ENCODE measurements at regions not wholly inside any gene's neighbourhood (a gene's known extent, or its start where the extent isn't known, plus 50 kb on each side); places are given as distances from the start of the nearest gene placed in this dataset.

- no peak for TF ChIP-seq CTCF (IDR thresholded peaks at IDR 0.05; ENCODE audit: low read depth, low read length)
- H3K4me3 ChIP-seq (ENCODE audit: low read depth, low read length) = no peak overlapping the region
These were observed 278.3 kb downstream of the CHL1 start for GRCh38 chr3:474828-475227.

- no peak for TF ChIP-seq CTCF (IDR thresholded peaks at IDR 0.05; ENCODE audit: low read depth, low read length)
- no peak overlapping the region for H3K4me3 ChIP-seq (ENCODE audit: low read depth, low read length)
These were observed 283.5 kb downstream of the CHL1 start for GRCh38 chr3:480070-480469.

- H3K4me3 ChIP-seq (ENCODE audit: low read depth, low read length) = no peak overlapping the region
- no peak for TF ChIP-seq CTCF (IDR thresholded peaks at IDR 0.05; ENCODE audit: low read depth, low read length)
These were observed 284.5 kb downstream of the CHL1 start for GRCh38 chr3:481111-481510.

GRCh38 chr3:481680-482079 is 285.1 kb downstream of the CHL1 start:
- no peak overlapping the region for H3K4me3 ChIP-seq (ENCODE audit: low read depth, low read length)
- TF ChIP-seq CTCF (IDR thresholded peaks at IDR 0.05; ENCODE audit: low read depth, low read length) = no peak

- H3K4me3 ChIP-seq (ENCODE audit: low read depth, low read length) = no peak overlapping the region
- no peak for TF ChIP-seq CTCF (IDR thresholded peaks at IDR 0.05; ENCODE audit: low read depth, low read length)
These were observed 285.9 kb downstream of the CHL1 start for GRCh38 chr3:482479-482878.

- TF ChIP-seq CTCF (IDR thresholded peaks at IDR 0.05; ENCODE audit: low read depth, low read length) = no peak
- no peak overlapping the region for H3K4me3 ChIP-seq (ENCODE audit: low read depth, low read length)
These were observed 287.8 kb downstream of the CHL1 start for GRCh38 chr3:484341-484740.

- no peak overlapping the region for H3K4me3 ChIP-seq (ENCODE audit: low read depth, low read length)
- no peak for TF ChIP-seq CTCF (IDR thresholded peaks at IDR 0.05; ENCODE audit: low read depth, low read length)
These were observed 291.1 kb downstream of the CHL1 start for GRCh38 chr3:487614-488013.
